ENCODE measurements at regions not wholly inside any gene's neighbourhood (a gene's known extent, or its start where the extent isn't known, plus 50 kb on each side); places are given as distances from the start of the nearest gene placed in this dataset.
A peak's percentile ranks its signal among the peaks of the same experiment; 100 is the strongest.

DNA sequence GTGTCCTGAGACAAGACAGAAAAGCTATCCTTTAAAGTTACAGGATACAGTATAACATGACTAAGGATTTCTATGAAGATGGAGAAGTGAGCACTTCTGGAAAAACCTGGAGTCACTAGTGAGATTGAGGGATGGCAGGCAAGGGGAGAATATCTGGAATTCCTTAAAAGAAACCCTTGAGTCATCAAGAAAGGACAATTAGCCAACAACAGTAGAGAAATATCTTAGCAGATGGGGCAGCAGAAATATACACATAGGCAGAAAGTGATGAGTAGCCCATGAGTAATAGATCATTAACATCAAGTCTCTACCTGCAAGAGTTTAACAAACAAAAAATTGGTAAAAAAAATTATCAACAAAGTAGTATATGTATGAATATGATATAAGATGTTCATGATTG lies 858.8 kb upstream of the FRG1 start:
- DNase-seq, result no peak

DNA sequence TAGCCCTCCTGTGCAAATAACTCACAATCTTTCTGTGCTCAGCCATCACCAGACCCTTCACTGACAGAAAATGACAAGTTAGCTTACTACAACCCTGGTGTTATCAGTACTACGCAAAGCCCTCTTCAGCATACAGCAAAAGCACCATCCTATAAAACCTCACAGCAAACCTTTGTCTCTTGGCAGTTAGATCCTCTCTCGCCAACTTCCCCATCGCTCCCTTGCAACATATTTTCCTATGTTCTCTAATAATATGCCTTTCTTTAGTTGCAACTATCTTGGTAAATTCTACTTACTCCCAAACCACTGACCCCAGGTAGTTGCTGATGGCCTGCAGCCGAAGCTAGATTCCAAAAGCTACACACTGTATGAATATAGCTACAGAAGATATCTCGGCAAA lies 856.9 kb upstream of the FRG1 start:
- DNase-seq, result no peak

- DNase-seq, result no peak
These were observed 856.0 kb upstream of the FRG1 start for GRCh38 chr4:189084671-189085070.

GRCh38 chr4:189087971-189088370 lies 852.7 kb upstream of the FRG1 start:
- DNase-seq, result no peak

GRCh38 chr4:189088780-189089179 lies 851.9 kb upstream of the FRG1 start:
- DNase-seq, result no peak

- no peak for DNase-seq
These were observed 850.4 kb upstream of the FRG1 start for GRCh38 chr4:189090174-189090814.

GRCh38 chr4:189092581-189092980 lies 848.1 kb upstream of the FRG1 start:
- DNase-seq, result no peak

GRCh38 chr4:189096108-189096507 lies 844.6 kb upstream of the FRG1 start:
- DNase-seq, result no peak

DNA sequence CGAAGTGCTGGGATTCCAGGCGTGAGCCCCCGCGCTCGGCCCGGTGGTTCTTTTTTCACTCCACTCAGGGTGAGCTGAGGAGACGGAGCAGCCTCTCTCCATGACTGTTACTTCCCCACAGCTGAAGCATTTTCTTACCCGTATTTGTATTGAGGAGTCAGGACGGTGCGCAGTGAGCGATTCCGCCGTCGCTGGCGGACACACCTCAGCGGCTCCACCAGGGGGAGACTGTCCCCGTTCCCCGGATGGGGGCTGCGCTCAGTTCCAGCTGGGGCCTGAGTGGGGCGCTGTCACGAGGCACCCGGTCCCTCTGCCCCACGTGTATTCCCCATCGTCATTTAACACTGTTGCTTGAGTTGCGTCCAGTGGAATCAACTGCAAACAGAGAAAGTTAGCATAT lies 844.0 kb upstream of the FRG1 start:
- no peak for DNase-seq

DNA sequence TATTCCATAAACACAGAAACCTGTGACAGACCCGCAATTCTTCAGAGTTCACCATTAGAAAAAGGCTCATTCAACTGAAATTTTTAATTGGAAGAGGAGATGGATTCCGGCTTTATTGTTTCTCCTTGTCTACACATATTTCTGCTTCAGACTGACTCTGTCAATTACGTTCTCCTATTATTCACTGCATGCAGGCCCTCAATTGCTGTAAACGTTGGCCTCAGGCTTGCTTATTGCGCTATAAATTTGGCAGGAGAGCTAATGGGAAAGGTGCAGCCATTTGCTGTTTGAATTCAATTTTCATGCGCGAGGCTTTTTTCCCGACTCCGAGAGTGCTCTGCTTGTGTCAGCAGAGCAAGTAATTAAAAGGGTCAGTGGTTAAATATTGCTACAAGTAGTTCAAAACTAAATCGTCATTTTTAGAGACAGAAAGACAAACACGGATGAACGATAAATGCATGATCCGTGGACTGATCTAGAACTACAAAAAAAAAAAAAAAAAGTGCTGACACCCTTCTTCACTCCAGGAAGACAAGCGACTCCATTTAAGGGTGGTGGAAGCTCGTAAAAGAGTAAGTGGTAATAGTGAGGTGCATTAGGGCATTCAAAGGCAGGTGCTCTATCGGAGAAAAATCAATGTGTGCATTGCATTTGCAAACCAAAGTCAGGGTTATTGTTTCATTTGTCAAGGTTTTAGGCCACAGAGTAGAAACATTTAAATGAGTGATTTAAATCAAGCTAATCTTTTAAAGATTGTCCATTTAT lies 841.6 kb upstream of the FRG1 start:
- DNase-seq, result no peak

DNA sequence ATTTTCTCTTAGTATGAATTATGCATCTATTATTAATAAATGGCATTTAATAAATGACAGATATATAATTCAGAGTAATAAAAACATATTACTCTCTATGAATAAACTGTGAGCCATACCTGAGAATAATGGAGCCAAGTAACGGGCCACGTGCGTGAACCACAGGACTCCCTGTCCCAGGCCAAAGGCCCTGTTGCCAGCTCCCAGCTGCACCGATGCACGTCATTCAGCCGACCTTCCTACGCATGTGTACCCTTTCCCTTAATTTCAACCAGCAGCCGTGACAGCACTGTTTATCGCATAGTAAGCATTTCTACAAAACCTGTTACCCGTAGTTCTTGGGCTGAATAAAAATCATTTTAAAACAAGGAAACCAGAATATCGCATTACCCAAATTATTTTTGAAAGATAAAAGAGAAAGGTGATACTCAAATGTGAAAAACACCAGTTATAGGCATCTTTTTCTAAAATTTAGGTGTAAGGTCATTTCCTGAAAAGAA lies 827.2 kb upstream of the FRG1 start:
- DNase-seq, result no peak

DNA sequence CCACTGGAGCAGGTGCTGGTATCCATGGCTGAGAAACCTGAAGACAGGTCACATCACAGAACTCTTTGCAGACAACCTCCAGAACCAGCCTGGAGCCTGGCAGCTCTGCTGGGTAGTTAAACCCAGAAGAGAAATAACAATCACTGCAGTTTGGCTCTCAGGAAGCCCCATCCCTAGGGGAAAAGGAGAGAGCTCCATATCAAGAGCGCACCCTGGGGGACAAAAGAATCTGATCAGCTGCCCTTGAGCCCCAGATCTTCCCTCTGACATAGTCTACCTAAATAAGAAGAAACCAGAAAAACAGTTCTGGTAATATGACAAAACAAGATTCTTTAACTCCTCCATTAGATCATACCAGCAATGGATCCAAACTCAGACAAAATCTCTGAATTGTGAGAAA lies 823.2 kb upstream of the FRG1 start:
- DNase-seq, result no peak

GRCh38 chr4:189121336-189121735 lies 819.3 kb upstream of the FRG1 start:
- DNase-seq, result no peak

DNA sequence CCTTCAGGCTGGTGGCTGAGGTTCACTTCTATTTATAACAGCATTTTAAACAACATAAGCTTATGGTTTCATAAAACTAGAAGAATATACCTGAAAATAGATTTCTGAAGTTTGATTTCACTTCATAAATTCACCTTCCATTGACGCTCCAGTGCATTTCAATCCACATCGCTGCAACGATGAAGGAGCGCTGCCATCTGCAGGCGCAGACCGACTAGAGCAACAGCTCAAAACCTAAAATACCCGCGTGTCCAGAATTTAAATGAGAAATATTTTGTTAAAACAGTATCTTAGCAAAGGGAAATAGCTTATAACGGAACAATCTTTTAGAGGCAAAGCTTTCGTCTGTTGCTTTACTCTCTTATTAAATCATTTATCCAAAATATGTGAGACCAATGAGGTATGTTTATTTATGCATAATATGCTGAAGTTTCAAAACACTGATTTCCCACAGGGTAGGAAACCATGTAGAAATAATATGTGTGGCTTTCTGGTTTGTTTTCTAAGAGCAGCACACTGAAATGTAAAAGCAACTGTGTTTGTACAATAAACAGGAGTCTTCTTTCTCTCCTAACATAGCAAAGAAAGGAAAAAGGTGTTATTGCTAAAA lies 816.4 kb upstream of the FRG1 start:
- peak in 26 of 56 donors; percentile 1 to 58 (median 9) for DNase-seq

GRCh38 chr4:189124791-189125190 lies 815.9 kb upstream of the FRG1 start:
- no peak for DNase-seq

GRCh38 chr4:189126040-189126439 lies 814.6 kb upstream of the FRG1 start:
- no peak for DNase-seq

DNA sequence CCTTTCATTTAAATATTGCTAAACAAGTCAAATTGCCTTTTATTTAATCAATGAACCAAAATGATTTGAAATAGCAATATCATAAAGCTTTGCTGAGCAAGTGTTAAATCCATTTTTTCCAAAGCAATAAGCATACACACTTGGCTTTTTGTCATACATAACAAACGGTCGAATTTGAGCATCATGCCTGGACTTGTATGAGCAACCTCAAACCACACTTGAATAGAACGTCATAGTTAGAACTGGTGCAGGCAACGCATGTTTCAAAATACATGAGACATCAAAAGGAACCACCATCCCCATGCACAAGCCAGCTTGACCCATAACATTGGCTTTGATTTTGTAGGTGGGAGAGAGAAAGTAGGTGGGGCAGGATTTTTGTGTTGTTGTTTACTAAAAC lies 812.3 kb upstream of the FRG1 start:
- DNase-seq, result no peak

GRCh38 chr4:189129044-189129694 lies 811.5 kb upstream of the FRG1 start:
- DNase-seq, result no peak

- no peak for DNase-seq
These were observed 809.6 kb upstream of the FRG1 start for GRCh38 chr4:189131118-189131517.

DNA sequence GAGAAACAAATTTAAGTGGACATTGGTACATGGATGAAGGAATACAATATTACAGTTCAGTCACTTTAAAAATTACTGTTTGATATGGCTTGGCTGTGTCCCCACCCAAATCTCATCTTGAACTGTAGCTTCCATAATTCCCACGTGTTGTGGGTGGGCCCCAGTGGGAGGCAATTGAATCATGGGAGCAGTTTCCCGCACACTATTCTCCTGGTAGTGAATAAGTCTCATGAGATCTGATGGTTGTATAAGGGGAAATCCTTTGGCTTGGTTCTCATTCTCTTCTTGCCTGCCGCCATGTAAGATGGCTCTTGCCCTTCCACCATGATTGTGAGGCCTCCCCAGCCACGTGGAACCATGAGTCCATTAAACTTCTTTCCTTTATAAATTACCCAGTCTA lies 804.2 kb upstream of the FRG1 start:
- DNase-seq, result no peak

- DNase-seq, result no peak
These were observed 797.3 kb upstream of the FRG1 start for GRCh38 chr4:189143263-189143952.
